ENCODE measurements at regions not wholly inside any gene's neighbourhood (a gene's known extent, or its start where the extent isn't known, plus 50 kb on each side); places are given as distances from the start of the nearest gene placed in this dataset.
A peak's percentile ranks its signal among the peaks of the same experiment; 100 is the strongest.

DNA sequence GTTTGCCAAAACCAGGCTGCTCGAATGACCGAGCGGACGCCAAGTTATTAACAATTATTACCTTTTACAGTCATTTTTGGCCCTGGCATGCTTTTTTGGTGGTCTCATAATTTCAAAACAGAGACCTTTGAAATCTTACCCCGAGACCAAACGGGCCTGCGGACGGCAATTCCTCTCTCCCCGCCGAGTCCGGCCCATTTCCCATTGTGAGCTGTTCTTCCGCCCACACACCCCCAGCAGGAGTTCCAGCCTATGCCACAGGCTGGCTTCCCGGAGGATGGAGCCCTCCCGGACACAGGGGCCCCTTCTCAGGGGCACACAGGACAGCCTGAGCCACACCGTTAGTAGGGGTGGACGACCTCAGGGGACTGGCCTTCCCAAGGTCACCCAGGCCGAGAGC lies 130.7 kb downstream of the C16orf95 start:
- DNase-seq (ENCODE audit: low spot score), result peak; percentile 10

DNA sequence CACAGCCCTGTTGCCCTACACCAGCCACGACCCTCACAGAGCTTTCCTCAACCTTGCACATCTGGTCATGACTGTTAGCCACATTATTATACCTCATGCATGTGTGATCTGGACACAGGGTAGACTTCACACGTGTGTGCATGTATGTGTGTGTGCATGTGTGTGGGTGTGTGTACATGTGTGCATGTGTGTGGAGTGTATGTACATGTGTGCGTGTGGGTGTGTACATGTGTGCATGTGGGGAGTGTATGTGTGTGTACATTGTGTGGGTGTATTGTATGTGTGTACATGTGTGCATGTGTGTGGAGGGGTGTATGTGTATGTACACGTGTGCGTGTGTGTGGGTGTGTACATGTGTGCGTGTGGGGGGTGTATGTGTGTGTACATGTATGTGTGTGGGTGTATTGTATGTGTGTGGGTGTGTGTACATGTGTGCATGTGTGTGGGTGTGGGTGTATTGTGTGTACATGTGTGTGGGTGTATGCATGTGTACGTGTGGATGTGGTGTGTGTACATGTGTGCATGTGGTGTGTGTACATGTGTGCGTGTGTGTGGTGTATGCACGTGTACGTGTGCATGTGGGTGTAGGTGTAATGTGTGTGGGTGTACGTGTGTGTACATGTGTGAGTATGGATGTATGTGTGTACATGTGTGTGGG lies 130.2 kb downstream of the C16orf95 start:
- no peak for DNase-seq (ENCODE audit: low spot score)

DNA sequence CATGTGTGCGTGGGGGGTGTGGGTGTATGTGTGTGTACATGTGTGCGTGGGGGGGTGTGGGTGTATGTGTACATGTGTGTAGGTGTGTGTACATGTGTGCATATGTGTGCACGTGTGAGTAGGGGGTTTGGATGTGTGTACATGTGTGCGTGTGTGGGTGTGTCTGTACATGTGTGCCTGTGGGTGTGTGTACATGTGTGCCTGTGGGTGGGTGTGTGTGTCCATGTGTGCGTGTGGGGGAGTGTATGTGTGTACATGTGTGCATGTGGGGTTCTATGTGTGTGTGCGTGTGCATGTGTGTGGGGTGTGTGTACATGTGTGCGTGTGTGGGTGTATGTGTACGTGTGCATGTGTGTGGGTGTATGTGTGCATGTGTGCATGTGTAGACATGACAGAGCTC lies 129.1 kb downstream of the C16orf95 start:
- DNase-seq (ENCODE audit: low spot score), result no peak

DNA sequence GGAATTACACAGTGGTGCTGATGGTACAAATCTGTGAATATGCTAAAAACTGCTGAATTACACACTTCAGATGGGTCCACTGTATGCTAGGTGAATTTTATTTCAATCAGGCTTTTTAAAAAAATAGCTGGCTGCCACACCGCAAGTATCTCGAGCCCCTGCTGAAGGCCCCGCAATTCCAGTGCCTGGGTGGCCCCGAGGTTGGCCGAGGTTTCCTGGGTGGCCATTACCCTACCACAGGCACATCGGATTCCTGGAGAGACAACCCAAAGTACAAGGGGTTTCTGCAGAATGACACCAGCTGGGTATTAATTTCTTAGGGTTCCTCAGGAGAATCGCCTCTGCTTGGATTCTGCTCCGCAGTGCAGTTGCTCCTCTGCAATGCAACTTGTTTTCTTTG lies 127.8 kb downstream of the C16orf95 start:
- DNase-seq (ENCODE audit: low spot score), result no peak

DNA sequence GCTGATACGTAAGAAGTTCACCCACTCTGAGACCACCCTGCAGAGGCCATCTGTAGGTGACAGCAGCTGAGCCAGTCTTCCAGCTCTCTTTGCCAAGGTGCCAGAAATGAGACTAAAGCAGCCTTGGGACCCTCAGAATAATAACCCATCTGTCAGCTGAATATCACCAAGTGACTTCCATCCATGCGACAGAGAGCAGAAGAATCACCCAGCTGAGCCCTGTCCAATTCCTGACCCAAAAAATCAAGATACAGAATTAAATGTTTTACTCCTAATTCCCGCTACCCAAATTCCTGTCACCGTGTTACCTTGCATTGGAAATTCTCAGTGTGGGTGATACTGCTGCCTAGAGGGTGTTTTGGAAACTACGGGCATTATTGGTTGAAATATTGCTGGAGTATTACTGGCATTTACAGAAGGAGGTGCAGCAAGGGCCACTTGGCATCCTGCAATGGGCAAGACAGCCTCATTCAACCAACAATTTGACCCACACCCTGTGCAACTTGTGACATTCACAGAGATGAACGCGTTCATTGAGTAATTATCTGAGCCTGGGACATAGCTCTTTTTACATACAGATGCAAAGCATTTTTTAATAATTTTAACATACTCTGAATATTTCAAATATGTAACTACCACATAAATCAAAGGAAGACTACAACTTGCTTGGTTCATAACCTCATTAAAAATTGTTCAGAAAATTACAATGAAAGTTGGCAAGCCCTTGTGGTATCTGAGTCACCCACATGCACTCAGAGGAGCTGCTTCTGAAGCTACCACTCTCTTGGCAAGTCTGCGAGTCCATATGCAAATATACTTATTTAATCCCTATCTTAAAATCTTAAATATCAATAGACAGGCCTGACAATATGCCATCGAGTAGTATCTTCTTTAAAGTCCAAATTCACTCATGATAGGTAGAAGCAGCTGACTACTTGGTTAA lies 126.6 kb downstream of the C16orf95 start:
- no peak for DNase-seq (ENCODE audit: low spot score)

DNA sequence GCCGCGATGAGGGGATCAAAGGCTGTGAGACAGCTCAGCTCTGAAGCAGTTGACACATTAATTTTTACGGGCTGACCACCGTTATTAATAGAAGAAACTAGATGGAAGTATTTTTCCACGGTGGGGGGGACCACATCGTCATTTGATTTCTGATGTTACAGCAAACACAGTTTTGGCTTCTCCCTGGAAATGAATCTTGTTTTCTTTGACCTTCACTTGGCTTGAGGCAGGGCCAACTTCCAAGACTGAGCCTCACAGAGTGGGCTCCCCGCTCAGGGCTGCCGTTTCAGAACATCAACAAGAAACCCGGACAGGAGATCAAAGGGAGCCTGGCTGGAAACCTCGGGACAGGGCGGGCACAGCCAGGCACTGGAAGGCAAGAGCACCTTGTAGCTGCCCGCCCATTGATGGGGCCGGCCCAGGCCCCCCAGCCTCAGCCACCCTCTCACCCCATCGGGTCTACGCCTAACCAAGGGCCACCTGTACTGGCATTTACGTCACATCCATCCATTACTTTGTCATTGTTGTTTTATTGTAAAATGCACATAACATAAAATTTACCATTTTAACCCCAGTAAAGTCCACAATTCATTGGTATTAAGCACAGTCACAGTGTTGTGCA lies 124.6 kb downstream of the C16orf95 start:
- DNase-seq (ENCODE audit: low spot score), result no peak

DNA sequence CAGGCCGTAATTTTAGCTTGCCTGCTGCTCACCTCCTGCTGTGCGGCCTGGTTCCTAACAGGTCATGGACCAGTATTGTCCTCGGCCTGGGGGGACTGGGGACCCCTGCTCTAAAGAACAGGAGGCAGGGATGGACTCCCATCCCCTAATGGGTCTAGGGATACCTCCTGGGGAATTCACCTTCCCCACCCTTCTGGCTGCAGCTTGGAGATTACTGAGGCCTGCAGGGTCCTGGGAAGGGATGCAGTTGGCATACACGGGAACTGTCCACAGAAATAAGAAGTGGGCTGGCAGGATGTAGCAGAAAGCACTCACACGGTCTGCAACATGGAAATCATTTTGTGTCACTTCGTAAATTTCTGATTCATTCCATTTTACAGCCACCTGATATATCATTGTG lies 123.0 kb downstream of the C16orf95 start:
- no peak for DNase-seq (ENCODE audit: low spot score)

DNA sequence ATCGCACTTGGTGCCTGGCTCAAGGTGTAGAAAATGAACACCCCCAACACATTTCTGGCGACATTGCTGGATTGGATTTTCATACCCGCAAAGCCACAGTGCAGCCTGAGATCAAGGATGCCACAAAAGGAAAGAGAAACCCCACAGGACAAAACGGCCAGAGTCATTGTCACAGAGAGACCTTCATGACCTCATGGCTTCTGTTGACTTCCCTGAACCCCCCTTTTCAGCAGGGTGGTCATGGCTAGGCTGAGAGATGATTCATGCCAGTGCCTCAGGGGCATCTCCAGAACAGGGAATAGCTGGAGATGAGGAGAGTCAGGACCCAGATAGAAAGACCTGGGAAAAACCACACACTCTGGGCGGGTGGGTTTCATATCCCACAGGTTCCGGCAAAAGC lies 122.0 kb downstream of the C16orf95 start:
- DNase-seq (ENCODE audit: low spot score), result no peak

DNA sequence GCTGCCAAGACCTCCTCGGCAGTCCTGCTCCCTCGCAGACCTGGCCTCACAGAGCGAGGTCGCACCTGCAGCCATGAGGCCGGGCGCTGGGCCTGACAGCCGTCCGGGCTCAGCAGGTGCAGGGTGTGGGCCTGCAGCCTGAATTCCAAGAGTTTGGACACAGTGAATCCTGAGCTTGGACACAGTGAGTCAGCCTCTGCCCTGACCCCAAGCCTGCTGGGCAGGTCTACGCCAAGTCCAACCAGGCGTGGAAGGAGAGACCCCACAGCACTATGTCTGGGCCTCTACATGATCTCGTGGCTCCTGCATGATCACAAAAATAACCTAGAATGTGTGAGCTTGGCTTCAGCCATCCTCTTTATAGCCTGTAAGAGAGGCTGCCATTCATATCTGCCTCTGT lies 121.0 kb downstream of the C16orf95 start:
- DNase-seq (ENCODE audit: low spot score), result no peak

DNA sequence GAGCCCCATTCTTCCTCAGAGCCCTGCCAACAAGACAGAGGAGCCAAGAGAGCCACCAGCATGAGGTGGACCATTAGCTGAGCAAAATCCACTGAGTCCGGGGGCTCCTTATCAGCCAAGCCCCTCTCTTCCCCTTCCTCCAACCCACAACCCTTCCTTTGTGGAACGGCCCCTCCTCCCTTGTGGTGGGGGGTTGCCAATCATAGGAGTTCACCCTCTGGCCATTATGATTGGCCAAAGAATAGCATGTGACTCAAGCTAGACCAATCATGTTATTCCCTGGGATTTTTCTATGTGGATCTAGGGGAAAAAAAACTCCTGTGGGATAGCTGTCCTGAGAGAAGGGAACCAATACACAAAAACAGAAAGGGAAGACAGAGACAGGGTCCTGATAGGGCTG lies 120.5 kb downstream of the C16orf95 start:
- DNase-seq (ENCODE audit: low spot score), result no peak

DNA sequence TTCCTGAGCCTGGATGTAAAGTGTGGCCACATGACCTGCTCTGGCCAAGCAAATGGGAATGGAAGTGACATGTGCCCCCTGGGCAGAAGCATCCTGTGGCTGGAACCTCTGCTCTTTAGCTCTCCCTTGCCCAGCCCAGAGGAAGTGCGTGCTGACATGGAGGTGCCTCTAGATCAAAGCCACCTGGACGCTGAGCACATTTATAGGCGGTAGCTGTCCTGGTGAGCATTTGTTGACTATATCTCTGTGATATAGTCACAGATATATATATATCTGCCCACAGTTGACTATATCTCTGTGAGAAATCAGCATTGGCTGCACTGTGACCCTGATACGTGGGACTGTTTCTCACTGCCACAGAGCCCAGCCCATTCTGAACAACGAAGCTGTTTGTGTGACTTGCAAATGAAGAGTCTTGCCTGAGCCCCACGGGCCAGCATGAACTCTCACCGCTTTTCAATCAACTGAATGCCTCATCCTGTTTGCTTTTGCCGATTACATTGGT lies 118.8 kb downstream of the C16orf95 start:
- peak; percentile 14 for DNase-seq (ENCODE audit: low spot score)

DNA sequence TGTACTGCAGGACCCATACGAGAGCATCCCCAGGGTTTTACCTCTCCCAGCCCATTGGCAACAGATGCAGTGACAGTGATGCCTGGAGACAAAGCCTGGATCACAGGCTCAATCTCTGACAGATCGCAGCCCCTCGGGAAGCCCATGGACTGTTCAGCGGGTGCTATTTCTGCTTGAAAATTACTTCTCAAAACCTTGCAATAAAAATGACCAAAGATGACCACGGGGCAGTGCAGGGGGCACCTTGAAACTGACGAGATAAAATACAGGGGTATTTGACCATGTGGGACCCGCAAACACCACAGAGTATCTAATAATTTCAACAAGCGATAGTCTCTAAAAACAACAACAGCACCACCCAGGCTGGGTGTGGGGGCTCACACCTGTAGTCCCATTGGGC lies 118.3 kb downstream of the C16orf95 start:
- no peak for DNase-seq (ENCODE audit: low spot score)

DNA sequence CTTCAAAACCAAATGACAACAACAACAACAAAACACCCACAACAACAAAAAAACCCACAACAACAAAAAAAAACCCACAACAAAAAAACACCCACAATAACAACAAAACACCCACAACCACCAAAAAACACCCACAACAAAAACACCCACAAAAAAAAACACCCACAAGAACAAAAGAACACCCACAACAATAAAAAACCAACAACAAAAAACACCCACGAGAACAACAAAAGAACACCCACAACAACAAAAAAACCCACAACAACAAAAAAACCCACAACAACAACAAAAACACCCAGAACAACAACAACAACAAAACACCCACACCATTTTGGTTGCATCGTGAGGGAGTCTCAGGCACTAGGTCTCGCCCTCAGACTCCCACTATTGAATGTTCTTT lies 117.8 kb downstream of the C16orf95 start:
- no peak for DNase-seq (ENCODE audit: low spot score)

DNA sequence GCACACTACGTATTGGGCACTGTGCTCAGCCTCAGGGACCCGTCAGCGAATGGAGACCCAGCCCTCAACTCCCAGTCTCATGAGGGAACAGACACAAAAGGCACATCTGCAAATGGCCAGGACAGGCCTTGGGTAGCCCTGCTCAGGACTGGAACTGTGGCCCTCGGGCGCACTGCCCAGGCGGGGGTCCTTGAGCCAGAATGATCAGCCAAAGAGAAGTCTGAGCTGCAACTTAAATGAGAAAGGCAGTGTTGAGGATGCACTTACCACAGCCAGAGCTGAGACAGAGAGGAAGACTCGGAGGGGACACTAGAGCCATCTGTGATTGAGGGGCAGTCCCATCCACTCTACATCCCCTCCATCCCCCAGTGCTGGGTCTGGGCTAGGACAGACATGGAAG lies 117.3 kb downstream of the C16orf95 start:
- DNase-seq (ENCODE audit: low spot score), result no peak

DNA sequence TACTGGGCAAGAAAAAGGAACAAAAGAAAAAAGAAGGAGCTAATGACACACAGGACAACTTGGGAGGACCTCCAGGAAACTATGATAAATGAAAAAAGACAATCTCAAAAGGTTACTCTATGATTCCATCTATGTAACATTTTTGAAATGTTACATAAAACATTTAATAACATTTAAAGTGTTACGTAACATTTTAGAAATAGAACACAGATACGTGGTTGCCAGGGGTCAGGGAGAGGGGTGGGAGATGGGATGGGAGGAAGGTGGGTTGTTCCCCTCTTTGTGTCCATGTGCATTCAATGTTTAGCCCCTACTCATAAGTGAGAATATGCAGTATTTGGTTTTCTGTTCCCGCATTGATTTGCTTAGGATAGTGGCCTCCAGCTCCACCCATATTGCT lies 116.6 kb downstream of the C16orf95 start:
- no peak for DNase-seq (ENCODE audit: low spot score)

DNA sequence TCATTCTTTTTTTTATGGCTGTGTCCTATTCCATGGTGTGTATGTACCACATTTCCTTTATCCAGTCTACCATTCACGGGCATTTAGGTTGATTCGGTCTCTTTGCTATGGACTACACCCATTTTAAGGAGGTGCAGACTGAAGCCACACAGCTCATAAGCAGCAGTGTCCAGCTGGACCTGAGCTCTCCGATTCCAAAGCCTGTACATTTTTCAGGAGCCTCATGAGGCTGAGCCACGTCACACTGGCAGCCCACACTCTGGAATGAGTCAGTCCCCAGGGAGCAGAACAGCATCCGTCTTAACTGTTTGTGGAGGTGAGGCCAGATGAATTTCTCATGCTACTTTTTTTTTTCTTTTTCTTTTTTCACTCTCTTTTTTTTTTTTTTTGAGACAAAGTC lies 116.1 kb downstream of the C16orf95 start:
- peak; percentile 77 for DNase-seq (ENCODE audit: low spot score)

DNA sequence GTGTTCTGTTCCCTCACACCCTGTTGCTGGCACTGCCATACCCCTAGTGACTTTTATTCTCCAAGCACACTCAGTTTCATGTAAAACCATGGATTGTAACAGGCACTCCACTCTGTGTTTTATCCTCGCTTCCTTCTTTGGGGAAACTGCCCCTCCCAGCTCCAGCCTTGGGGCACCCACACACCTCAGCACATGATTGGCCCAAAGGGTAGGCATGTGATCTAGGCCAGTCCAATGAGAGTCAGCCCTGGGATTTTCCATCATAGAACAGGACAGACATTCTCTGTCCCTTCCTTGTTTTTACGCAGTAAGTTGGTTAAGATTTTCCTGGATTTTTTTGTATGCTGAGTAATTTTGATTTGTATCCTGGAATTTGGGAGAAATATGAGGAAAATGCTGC lies 115.4 kb downstream of the C16orf95 start:
- no peak for DNase-seq (ENCODE audit: low spot score)

DNA sequence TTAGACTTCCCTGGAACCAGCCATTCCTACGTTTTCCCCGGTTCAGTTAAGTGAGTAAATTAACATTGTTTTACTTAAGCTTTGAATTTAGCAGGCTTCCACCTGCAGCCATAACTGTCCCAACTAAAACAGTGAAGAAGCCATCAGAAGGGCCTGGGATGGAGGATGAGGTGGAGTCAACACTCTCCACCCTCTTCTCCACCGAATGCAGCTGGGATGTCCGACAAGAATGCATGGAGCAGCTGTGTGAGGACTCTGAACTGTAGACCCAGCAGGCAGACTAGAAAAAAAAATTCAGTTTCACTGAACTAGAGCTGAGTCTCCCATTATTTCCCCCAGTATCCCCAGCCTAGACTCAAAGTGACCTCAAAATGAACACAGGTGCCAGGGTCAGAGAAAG lies 114.8 kb downstream of the C16orf95 start:
- no peak for DNase-seq (ENCODE audit: low spot score)

DNA sequence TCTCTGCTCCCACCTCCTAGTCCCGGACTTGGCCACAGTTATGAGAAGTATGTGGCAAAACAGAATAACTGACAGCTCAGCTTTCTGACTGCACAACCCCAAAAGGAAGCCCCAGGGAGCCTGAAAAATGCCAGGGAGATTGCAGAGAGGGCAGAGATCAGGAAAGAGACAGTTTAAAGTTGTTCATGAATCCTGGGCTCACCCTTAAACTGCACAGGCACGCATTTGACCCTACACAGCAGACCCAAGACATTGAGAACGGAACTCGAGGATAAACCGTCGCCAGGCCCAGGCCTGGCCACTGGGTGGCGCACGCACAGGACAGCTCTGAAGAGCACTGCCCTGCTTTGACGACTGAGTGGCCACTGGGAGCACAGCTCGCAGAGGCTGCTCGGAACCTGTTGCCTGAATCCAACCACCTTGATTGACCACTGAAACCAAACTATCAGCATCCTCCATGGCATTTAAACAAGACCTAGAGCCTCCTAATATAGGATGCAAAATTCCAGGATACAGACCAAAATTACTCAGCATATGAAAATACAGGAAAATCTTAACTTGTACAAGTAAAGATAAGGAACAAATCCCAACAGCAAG lies 114.0 kb downstream of the C16orf95 start:
- DNase-seq (ENCODE audit: low spot score), result peak; percentile 50

DNA sequence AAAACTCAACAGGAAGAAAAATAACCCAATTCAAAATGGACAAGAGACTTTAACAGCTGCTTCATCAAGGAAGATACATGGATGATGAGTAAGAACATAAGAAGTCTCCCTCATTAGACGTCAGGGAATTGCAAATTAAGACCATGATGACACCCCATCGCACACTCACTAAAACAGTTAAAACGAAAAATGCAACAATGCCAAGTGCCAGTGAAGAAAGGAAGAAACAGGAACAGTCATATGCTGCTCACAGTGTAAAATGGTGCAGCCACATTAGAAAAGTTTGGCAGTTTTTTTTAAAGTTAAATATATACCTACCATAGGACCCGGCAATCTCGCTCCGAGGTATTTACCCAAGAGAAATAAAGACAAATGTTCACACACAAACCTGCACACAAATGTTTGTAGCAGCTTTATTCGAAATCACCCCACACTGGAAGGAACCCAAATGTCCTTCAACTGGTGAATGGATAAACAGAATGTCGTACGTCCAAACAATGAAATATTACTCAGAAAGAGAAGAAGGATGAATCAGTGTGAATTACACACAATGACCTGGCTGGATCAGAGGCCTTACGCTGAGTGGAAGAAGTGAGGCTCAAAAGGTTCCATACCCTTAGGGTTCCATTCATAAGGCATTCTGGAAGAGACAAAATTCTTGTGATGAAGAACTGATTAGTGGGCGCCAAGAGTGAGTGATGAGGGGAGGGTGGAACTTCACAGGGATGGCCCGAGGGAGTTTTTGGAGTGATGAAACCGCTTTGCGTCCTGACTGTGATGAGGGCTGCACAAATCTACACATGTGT lies 110.3 kb downstream of the C16orf95 start:
- no peak for DNase-seq (ENCODE audit: low spot score)

DNA sequence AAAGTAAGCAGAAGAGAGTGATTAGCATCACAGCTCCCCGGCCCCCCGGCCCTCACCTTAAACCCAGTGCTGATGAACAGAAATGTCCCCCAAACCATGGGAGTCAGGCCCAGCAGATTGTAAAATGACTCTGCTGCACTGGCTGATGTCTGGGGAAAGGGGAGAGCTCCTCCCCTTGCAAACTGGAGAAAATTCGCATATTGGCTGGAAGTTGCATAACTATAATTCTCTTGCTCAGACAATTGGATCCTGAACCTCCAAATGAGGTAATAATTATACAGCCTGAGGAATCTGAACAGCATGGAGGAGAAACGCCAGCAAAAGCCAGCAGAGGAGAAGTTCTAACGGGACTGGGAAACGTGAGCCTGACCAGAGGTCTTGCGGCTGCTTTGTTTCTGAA lies 109.7 kb downstream of the C16orf95 start:
- no peak for DNase-seq (ENCODE audit: low spot score)

DNA sequence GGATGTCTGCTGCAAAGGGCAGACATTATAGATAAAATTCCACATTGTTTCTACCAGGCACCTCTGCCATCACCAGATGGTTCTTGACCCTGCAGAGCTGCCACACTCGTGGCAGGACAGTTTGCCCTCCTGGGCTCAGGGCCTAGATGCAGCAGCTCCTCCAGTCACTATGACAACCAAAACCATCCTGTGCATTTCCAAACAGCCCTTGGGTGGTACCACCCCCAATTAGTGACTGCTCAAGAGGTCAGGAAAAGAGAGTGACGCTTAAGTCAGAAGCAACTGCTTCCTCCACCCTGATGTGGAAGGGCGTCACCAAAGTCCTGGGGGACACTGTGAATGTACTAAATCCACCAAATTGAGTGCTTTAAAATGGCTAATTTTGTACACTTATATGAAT lies 109.2 kb downstream of the C16orf95 start:
- no peak for DNase-seq (ENCODE audit: low spot score)
